HCT116 (cell line): ENCODE measurements at regions not wholly inside any gene's neighbourhood (a gene's known extent, or its start where the extent isn't known, plus 50 kb on each side); places are given as distances from the start of the nearest gene placed in this dataset.

Experiments used
- ATAC-seq: fragments of 200-7000 bp; cut with Tn5 transposase; 2 replicates; pipeline ENCODE4 v1.9.1; 2020; ENCODE audit warnings: mild to moderate bottlenecking, moderate library complexity
- BruUV-seq: library from RNA; stranded (reverse); fragments of 400-500 nt; replicated peaks from 2 replicates; lab custom pipeline; 2021; lab: Mats Ljungman, UMichigan
- CTCF ChIA-PET: fragments of 300-600 bp; sonication (Branson Sonifier 250); formaldehyde crosslinking; loops from one replicate; lab custom pipeline; 2021; ENCODE audit warnings: antibody characterized with exemption; lab: Charles Lee
- POLR2A ChIA-PET: fragments of 300-600, 350-600 bp; sonication (Branson Sonifier 250); formaldehyde crosslinking; loops from one replicate; lab custom pipeline; 2021; ENCODE audit warnings: antibody characterized with exemption; lab: Charles Lee
- RAD21 ChIA-PET, 2 experiments: fragments of 300-600 bp; sonication (Branson Sonifier 250); formaldehyde crosslinking; loops; one replicate each; lab custom pipeline; 2023; ENCODE audit warnings: low total read pairs in 2 of 2; ENCODE audit not compliant: uncharacterized antibody in 2 of 2, unreplicated experiment in 2 of 2, low non-redundant PET in 1 of 2; lab: Charles Lee
- DNase-seq: peaks from one replicate; pipeline ENCODE4 v3.0.0-alpha.2; 2010; ENCODE audit warnings: low read depth, low spot score
- H2AFZ ChIP-seq: fragments of 200-600 bp; shearing (Covaris generic), sonication (generic); 2 replicates; pipeline ENCODE4 v1.6.1; 2017; ENCODE audit warnings: low read depth, mixed run types, mixed read lengths, antibody characterized with exemption, low read length; ENCODE audit not compliant: poor library complexity, severe bottlenecking
- H3K27ac ChIP-seq: 2 replicates; pipeline ENCODE4 v1.5.1; 2012; ENCODE audit warnings: low read depth, low read length
- H3K27me3 ChIP-seq: fragments of 200-600 bp; sonication (generic); 2 replicates; pipeline ENCODE4 v1.6.1; 2016; ENCODE audit warnings: mixed run types, low read length, mixed read lengths; ENCODE audit not compliant: insufficient read depth
- H3K36me3 ChIP-seq, 2 experiments: fragments of 200-500 bp in 1 of 2; fragments of 200-600 bp in 1 of 2; sonication (Bioruptor generic) in 1 of 2; sonication (generic) in 1 of 2; 2 replicates each; pipeline versions ENCODE4 v1.5.1 to v1.6.1; 2014 to 2016; ENCODE audit warnings: low read length in 2 of 2, inconsistent platforms in 1 of 2, mixed read lengths in 1 of 2, mixed run types in 1 of 2; ENCODE audit not compliant: insufficient read depth in 2 of 2, control insufficient read depth in 1 of 2
- H3K4me1 ChIP-seq, 2 experiments: fragments of 200-600 bp in 1 of 2; sonication (generic) in 1 of 2; 2 replicates each; pipeline versions ENCODE4 v1.5.1 to v1.6.1; 2012 to 2017; ENCODE audit warnings: low read length in 2 of 2, inconsistent platforms in 1 of 2, mild to moderate bottlenecking in 1 of 2, mixed read lengths in 1 of 2, mixed run types in 1 of 2, moderate library complexity in 1 of 2; ENCODE audit not compliant: insufficient read depth in 2 of 2, control insufficient read depth in 1 of 2
- H3K4me2 ChIP-seq: fragments of 200-600 bp; sonication (generic); 2 replicates; pipeline ENCODE4 v1.6.1; 2017; ENCODE audit warnings: mixed run types, low read length, mixed read lengths
- H3K4me3 ChIP-seq, 2 experiments: fragments of 200-600 bp in 1 of 2; sonication (generic) in 1 of 2; replicated peaks in 1 of 2; 2 replicates each; pipeline ENCODE4 v1.5.1; 2011 to 2016; ENCODE audit warnings: low read length in 2 of 2, control low read depth in 1 of 2, low read depth in 1 of 2, mild to moderate bottlenecking in 1 of 2, mixed read lengths in 1 of 2, mixed run types in 1 of 2
- H3K79me2 ChIP-seq: fragments of 200-600 bp; sonication (generic); 2 replicates; pipeline ENCODE4 v1.6.1; 2017; ENCODE audit warnings: mild to moderate bottlenecking, mixed run types, low read length, moderate library complexity, mixed read lengths; ENCODE audit not compliant: insufficient read depth
- H3K9ac ChIP-seq: fragments of 200-600 bp; sonication (generic); 2 replicates; pipeline ENCODE4 v1.6.1; 2016; ENCODE audit warnings: low read length, mixed read lengths
- H3K9me2 ChIP-seq: fragments of 200-600 bp; sonication (generic), shearing (Covaris generic); 2 replicates; pipeline ENCODE4 v1.6.1; 2017; ENCODE audit warnings: mixed run types, mild to moderate bottlenecking, moderate library complexity; ENCODE audit not compliant: insufficient read depth
- H3K9me3 ChIP-seq, 2 experiments: fragments of 200-500 bp in 1 of 2; fragments of 200-600 bp in 1 of 2; sonication (Bioruptor generic) in 1 of 2; sonication (generic) in 1 of 2; 2 replicates each; pipeline ENCODE4 v1.6.1; 2014 to 2017; ENCODE audit warnings: low read length in 2 of 2, mixed read lengths in 2 of 2, inconsistent platforms in 1 of 2, low read depth in 1 of 2, mild to moderate bottlenecking in 1 of 2, mixed run types in 1 of 2, moderate library complexity in 1 of 2; ENCODE audit not compliant: control insufficient read depth in 1 of 2, insufficient read depth in 1 of 2
- H4K20me1 ChIP-seq: fragments of 200-600 bp; sonication (generic), shearing (Covaris generic); 2 replicates; pipeline ENCODE4 v1.6.1; 2017; ENCODE audit warnings: mixed run types, mild to moderate bottlenecking, moderate library complexity; ENCODE audit not compliant: insufficient read depth
- CBX3 ChIP-seq: IDR thresholded peaks from 2 replicates; pipeline ENCODE4 v1.6.1; 2012; ENCODE audit warnings: low read depth
- EGR1 ChIP-seq: IDR thresholded peaks from 2 replicates; pipeline ENCODE4 v1.6.1; 2012; ENCODE audit warnings: low read depth
- ELF1 ChIP-seq: IDR thresholded peaks from 2 replicates; pipeline ENCODE4 v1.6.1; 2012; ENCODE audit warnings: low read depth, borderline replicate concordance
- EZH2 ChIP-seq: fragments of 200-600 bp; sonication (generic); IDR thresholded peaks from 2 replicates; pipeline ENCODE4 v1.6.1; 2017; ENCODE audit warnings: antibody characterized with exemption, mixed run types
- EZH2phosphoT487 ChIP-seq: fragments of 200-600 bp; IDR thresholded peaks from 2 replicates; pipeline ENCODE4 v1.6.1; 2018; ENCODE audit warnings: antibody characterized with exemption, borderline replicate concordance
- JUND ChIP-seq: IDR thresholded peaks from 2 replicates; pipeline ENCODE4 v1.6.1; 2012
- POLR2AphosphoS5 ChIP-seq: IDR thresholded peaks from 2 replicates; pipeline ENCODE4 v1.6.1; 2011; ENCODE audit warnings: mild to moderate bottlenecking, low read depth, low read length, moderate library complexity
- RAD21 ChIP-seq: IDR thresholded peaks from 2 replicates; pipeline ENCODE4 v1.6.1; 2012; ENCODE audit warnings: low read depth, mild to moderate bottlenecking
- SP1 ChIP-seq: IDR thresholded peaks from 2 replicates; pipeline ENCODE4 v1.6.1; 2012; ENCODE audit warnings: low read depth
- SRF ChIP-seq: IDR thresholded peaks from 2 replicates; pipeline ENCODE4 v1.6.1; 2012; ENCODE audit warnings: low read depth
- YY1 ChIP-seq: IDR thresholded peaks from 2 replicates; pipeline ENCODE4 v1.6.1; 2011; ENCODE audit warnings: low read length, low read depth, moderate library complexity, mild to moderate bottlenecking; ENCODE audit not compliant: insufficient replicate concordance; ENCODE audit errors: extremely low read depth
- intact Hi-C: fragments of 100-400 bp; cut with micrococcal nuclease; formaldehyde crosslinking; loops from 2 replicates; pipeline ENCODE4 v1.10.0; 2022
- TF ChIP-seq, protein P1 (sequence below): IDR thresholded peaks from 2 replicates; pipeline ENCODE4 v1.6.1; 2012; ENCODE audit warnings: low read depth
- TF ChIP-seq, protein P2 (sequence below), 3 experiments: fragments of 200-600 bp in 1 of 3; sonication (generic) in 1 of 3; IDR thresholded peaks in 2 of 3; conservative IDR thresholded peaks in 1 of 3; 2 replicates each; pipeline ENCODE4 v1.5.1; 2012 to 2017; ENCODE audit warnings: low read depth in 2 of 3, low read length in 2 of 3, antibody characterized with exemption in 1 of 3, borderline replicate concordance in 1 of 3, control low read depth in 1 of 3, mild to moderate bottlenecking in 1 of 3, mixed read lengths in 1 of 3, mixed run types in 1 of 3, moderate library complexity in 1 of 3; ENCODE audit not compliant: insufficient read depth in 1 of 3
- TF ChIP-seq, protein P3 (sequence below): IDR thresholded peaks from 2 replicates; pipeline ENCODE4 v1.6.1; 2011; ENCODE audit warnings: mild to moderate bottlenecking, low read length, moderate library complexity; ENCODE audit not compliant: insufficient replicate concordance; ENCODE audit errors: extremely low read depth

DNA sequence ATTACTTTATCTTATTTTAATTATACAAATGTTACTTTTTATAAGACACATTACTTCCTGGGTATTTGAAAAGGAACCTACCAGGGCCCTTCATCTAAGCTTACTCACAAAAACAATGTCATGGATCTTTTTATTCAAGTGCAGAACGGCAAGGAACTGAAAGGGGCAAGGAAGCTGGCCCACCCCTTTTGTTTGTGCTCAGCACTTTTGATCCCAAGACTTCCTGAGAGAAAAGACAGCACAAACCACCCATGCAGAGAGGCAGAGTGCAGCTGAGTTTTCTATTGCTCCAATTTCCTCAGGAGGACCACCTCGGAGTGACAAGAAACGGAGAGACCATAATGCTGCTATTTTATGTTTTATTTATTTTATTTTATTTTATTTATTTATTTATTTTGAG lies 232.0 kb upstream of the NRP1 start:
- DNase-seq (no peak), ATAC-seq (no peak)
- TF ChIP-seq EGR1 (no peak), EZH2phosphoT487 (no peak), POLR2AphosphoS5 (no peak), JUND (no peak), RAD21 (no peak)
- TF ChIP-seq, protein P1, sequence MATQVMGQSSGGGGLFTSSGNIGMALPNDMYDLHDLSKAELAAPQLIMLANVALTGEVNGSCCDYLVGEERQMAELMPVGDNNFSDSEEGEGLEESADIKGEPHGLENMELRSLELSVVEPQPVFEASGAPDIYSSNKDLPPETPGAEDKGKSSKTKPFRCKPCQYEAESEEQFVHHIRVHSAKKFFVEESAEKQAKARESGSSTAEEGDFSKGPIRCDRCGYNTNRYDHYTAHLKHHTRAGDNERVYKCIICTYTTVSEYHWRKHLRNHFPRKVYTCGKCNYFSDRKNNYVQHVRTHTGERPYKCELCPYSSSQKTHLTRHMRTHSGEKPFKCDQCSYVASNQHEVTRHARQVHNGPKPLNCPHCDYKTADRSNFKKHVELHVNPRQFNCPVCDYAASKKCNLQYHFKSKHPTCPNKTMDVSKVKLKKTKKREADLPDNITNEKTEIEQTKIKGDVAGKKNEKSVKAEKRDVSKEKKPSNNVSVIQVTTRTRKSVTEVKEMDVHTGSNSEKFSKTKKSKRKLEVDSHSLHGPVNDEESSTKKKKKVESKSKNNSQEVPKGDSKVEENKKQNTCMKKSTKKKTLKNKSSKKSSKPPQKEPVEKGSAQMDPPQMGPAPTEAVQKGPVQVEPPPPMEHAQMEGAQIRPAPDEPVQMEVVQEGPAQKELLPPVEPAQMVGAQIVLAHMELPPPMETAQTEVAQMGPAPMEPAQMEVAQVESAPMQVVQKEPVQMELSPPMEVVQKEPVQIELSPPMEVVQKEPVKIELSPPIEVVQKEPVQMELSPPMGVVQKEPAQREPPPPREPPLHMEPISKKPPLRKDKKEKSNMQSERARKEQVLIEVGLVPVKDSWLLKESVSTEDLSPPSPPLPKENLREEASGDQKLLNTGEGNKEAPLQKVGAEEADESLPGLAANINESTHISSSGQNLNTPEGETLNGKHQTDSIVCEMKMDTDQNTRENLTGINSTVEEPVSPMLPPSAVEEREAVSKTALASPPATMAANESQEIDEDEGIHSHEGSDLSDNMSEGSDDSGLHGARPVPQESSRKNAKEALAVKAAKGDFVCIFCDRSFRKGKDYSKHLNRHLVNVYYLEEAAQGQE, result no peak
- Histone ChIP-seq H2AFZ (no peak overlapping the region), H3K4me2 (no peak overlapping the region), H3K36me3 (no peaks in the 10 kb centered on the region), H3K4me3 (no peak overlapping the region), H3K9me3 (no peaks in the 10 kb centered on the region), H4K20me1 (no peaks in the 10 kb centered on the region), H3K79me2 (no peaks in the 10 kb centered on the region), H3K27me3 (no peaks in the 10 kb centered on the region), H3K9me2 (no peaks in the 10 kb centered on the region), H3K9ac (no peak overlapping the region), H3K27ac (no peak overlapping the region), H3K4me1 (no peaks in the 10 kb centered on the region)
- ChIA-PET RAD21 (no interaction called here), POLR2A (no interaction called here), CTCF (no interaction called here)
- intact Hi-C loops, result no loop called here
- no TSS peak for BruUV-seq

DNA sequence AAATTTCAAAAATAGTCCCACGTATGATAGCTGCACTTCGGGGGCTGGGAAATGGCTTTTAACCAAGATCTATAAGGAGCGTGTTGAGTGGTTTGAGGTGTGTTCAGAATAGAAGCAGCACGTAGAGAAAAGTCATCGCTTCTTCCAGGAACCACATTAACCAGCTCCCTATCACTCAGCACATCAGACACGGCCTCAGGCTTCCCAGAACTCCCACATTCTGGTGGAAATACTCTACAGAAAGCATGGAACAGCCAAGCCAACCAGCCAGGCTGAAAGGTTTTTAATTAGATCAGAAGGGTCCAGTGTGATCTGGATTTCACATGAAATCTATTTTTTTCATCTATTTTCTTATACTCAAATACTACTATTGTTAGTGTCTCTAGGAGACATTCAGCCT lies 231.5 kb upstream of the NRP1 start:
- no peak overlapping the region for H3K4me3 ChIP-seq
- RAD21 ChIA-PET, result no interaction called here
- H3K4me2 ChIP-seq, result no peak overlapping the region
- BruUV-seq, result no TSS peak
- no peak overlapping the region for H3K27ac ChIP-seq
- ATAC-seq (no peak), DNase-seq (no peak)
- CTCF ChIA-PET, result no interaction called here
- intact Hi-C loops, result no loop called here
- no peaks in the 10 kb centered on the region for H3K9me2 ChIP-seq
- H3K36me3 ChIP-seq, result no peaks in the 10 kb centered on the region
- no peaks in the 10 kb centered on the region for H3K9me3 ChIP-seq
- H3K27me3 ChIP-seq, result no peaks in the 10 kb centered on the region
- no peaks in the 10 kb centered on the region for H4K20me1 ChIP-seq
- H3K79me2 ChIP-seq, result no peaks in the 10 kb centered on the region
- no peaks in the 10 kb centered on the region for H3K4me1 ChIP-seq
- POLR2A ChIA-PET, result no interaction called here
- H3K9ac ChIP-seq, result no peak overlapping the region
- no peak overlapping the region for H2AFZ ChIP-seq
- TF ChIP-seq SRF (no peak), YY1 (no peak), EZH2 (no peak), EGR1 (no peak), CBX3 (no peak), JUND (no peak), SP1 (no peak), EZH2phosphoT487 (no peak), ELF1 (no peak)
- TF ChIP-seq, protein P2, sequence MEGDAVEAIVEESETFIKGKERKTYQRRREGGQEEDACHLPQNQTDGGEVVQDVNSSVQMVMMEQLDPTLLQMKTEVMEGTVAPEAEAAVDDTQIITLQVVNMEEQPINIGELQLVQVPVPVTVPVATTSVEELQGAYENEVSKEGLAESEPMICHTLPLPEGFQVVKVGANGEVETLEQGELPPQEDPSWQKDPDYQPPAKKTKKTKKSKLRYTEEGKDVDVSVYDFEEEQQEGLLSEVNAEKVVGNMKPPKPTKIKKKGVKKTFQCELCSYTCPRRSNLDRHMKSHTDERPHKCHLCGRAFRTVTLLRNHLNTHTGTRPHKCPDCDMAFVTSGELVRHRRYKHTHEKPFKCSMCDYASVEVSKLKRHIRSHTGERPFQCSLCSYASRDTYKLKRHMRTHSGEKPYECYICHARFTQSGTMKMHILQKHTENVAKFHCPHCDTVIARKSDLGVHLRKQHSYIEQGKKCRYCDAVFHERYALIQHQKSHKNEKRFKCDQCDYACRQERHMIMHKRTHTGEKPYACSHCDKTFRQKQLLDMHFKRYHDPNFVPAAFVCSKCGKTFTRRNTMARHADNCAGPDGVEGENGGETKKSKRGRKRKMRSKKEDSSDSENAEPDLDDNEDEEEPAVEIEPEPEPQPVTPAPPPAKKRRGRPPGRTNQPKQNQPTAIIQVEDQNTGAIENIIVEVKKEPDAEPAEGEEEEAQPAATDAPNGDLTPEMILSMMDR (IDR thresholded peaks at IDR 0.05 in 2 of 3, conservative IDR thresholded peaks at IDR 0.05 in 1 of 3; ENCODE audit: borderline replicate concordance in 1 of 3, insufficient read depth in 1 of 3, low read depth in 2 of 3, low read length in 2 of 3), result no peak
- TF ChIP-seq, protein P3, sequence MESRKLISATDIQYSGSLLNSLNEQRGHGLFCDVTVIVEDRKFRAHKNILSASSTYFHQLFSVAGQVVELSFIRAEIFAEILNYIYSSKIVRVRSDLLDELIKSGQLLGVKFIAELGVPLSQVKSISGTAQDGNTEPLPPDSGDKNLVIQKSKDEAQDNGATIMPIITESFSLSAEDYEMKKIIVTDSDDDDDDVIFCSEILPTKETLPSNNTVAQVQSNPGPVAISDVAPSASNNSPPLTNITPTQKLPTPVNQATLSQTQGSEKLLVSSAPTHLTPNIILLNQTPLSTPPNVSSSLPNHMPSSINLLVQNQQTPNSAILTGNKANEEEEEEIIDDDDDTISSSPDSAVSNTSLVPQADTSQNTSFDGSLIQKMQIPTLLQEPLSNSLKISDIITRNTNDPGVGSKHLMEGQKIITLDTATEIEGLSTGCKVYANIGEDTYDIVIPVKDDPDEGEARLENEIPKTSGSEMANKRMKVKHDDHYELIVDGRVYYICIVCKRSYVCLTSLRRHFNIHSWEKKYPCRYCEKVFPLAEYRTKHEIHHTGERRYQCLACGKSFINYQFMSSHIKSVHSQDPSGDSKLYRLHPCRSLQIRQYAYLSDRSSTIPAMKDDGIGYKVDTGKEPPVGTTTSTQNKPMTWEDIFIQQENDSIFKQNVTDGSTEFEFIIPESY, result no peak
